NCI-H82 treated with DMSO at 0.1 percent for 48 hours (cell line): ENCODE measurements at regions not wholly inside any gene's neighbourhood (a gene's known extent, or its start where the extent isn't known, plus 50 kb on each side); places are given as distances from the start of the nearest gene placed in this dataset.
"Not testable (repeated sequence)": the region's sequence is repeated elsewhere in the genome, so short reads cannot be mapped to it uniquely, and the experiment has no call there.

Experiments
- DNase-seq: peaks from one replicate; lab custom pipeline; 2025; ENCODE audit not compliant: unreplicated experiment; lab: John Stamatoyannopoulos, UW

- no peak for DNase-seq
These were observed 111.3 kb downstream of the SLC17A6 start for GRCh38 chr11:22449441-22449840.

DNA sequence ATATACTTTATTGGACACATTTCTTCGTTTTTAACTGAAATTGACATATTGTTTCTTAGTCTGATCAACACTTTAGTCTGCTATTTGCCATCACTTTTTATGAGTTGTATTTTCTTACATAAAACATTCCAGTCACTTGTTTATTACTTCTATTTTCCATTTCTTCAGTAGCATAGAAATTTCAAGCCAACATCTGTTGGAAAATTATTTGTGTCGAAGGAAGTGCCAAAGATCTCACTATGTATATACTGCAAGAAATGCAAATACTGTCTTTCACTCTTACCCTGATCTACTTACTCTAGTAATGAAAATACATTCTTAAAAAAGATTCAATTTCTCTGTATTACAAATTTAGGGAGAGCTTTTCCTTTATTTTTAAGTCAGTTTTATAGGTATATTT, 105.9 kb downstream of the SLC17A6 start:
- no peak for DNase-seq

DNA sequence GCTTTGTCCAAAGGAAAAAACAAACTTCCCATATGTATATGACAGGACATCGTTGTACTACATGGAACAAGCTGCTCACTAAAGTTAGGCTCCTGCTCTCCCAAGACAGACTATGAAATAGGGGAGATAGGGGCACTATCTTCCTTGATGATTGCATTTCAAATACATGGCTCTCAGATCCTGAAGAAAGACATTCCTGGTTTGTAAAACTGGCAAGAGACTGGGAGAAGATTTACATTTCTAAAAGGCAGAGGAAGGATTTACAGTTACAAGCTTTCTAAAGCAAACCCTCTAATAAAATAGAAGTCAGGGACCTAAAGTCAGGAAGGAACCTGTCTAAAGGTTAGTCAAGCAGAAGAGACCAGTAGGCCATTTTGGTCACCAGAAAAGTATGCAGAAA, 103.7 kb downstream of the SLC17A6 start:
- DNase-seq, result no peak

- not testable (repeated sequence) for DNase-seq
These were observed 97.4 kb downstream of the SLC17A6 start for GRCh38 chr11:22435582-22435981.

- DNase-seq, result no peak
These were observed 95.3 kb downstream of the SLC17A6 start for GRCh38 chr11:22433517-22433916.

DNA sequence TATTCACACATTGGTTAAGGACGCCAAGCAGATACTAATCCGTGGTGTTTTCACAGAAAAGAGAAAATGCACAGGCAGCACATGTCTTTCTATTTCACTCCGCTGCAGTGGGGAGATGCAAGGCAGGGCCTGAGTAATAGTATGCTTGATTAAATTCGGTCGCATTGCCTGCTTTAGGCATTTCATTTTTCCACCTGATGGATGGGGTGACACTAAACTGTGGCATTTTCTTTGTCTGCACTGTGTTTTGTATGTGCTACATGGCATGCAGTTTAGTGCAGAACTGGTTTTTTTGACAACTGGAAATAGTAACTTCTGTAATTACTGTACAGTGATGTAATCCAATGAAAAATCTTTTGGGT, 94.9 kb downstream of the SLC17A6 start:
- no peak for DNase-seq

DNA sequence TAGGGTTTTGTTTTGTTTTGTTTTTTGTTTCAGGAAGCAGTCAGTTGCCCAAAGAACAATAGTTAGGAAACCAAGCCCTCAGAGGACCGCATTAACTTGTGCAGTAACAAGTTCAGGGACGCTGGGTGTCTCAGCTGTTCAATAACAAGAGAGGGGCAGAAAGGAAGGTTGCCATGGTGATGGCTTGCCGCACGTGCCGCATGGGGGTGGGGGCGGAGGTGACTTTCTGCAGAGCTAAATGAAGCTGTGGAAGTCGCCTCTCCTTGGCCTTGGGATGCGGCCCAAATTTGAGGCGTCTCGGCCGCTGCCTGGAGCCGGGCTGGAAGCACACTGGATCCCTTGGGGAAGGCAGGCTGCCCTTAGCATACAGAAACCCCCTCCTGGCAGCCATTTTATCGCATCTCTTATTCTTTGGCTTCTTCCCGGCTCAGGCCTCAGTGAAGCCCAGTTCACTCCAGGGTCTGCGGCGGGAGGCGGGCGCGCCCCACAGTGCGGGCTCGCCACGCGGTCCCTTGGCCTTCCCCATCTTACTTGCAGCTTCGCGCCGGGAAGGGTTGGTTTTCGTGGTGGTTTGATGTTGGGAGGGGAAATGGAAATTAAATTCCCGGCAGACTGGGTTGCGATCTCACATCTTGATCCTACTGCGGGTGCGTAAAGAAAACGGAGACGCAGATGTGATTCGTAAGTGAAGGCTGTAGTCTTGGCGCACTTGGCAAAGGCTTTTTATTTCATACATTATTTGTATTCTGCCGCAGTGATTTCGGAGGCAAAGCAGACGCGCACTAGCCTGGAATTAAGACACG, 94.3 kb downstream of the SLC17A6 start:
- no peak for DNase-seq

GRCh38 chr11:22431106-22431505, 92.9 kb downstream of the SLC17A6 start:
- no peak for DNase-seq

DNA sequence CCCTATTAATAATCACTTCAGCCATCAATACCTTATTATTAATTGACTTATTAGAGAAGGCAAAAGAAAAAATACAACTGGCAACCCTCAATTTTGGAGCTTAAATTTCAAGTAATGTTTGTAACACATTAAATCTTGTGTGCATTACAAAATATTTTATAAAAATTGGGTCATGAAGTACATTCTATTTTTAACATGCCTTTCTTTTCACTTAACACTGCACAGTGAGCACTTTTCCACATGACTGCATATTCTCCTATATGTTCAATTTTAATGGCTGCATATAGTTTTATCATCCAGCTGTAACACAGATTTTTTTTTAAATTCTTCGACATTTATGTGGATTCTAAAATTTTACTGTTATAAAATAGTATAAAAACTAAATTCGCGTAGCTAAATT, 92.5 kb downstream of the SLC17A6 start:
- DNase-seq, result no peak

DNA sequence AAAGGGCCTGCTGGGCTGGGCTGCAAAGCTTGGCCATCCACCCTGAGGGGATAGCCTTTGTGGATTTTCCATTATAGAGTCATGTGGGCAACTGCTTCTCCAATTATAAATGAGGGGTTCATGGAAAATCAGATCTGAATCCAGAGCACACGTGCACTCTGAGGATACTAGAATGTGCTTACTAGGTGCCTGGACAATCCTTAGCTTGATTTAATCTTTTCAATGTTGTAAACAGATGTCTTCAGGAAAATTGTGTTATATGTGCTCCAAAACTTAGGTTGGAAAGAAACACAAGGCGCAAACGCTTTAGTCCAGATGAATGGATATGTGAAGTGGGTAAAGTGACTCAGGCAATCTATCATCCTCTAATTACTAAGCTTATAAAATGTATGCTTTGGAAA, 92.0 kb downstream of the SLC17A6 start:
- DNase-seq, result no peak
